ENCODE measurements at regions not wholly inside any gene's neighbourhood (a gene's known extent, or its start where the extent isn't known, plus 50 kb on each side); places are given as distances from the start of the nearest gene placed in this dataset.
"Not testable (repeated sequence)": the region's sequence is repeated elsewhere in the genome, so short reads cannot be mapped to it uniquely, and the experiment has no call there.

DNA sequence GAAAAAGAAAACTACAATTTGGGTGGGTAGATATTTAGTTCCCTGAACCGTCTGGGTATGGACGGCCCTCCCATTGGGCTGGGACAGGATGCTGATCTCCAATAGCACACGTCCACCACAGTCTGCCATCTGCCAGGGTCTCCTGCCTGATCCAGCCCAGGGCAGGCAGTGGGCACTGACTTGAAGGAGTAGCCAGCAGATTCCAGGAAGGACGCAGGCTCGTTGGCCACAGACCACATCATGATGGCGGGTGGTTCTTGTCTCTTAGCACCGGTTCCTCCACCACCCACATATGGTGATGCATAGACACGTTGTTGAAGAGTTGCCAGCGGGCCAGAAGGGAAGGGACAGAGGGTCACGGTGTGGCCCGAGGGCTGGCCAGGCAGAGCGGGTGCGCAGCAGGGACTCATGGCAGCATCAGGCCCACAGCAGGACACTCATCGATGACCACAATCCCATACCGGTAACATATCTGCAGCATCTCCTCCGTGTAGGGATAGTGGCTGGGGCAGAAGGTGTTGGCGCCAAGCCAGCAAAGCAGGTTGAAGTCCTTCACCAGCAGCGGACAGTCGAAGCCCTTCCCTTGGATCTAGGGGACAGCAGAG, 155.8 kb upstream of the FAM174A start:
- not testable (repeated sequence) for DNase-seq (ENCODE audit: low read depth)

DNA sequence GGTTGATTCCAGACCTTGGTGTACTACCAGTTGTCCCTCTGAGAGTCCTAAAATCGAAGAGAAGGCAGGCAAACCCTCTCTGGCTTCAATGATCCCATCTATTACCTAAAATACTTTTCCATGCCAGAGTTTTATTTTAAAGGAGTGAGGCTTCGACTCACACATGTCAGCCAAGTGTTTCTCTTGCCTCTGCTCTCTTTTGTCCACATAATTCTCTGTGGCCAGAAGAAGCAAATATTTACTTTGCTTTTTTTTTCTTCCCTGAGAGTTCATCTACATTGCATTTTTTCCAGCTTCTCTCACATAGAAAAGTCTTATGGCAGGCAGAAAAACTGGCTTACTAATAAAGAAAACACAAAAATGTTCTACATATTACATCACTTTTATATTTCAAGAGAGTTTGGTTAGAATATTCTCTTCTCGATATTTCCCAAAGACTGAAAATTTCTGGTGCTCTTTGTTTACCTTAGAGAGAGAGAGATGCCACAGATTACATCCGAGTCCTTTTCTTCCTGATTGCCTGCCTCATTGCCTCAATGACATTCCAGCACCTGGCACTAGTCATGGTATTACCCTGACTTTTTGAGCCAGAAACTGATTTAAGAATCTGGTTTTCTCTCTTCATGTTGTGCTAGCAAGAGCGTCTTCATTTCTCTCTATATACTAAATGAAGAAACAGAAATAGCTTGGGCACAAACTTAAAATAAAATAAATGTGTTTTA, 170.3 kb upstream of the FAM174A start:
- not testable (repeated sequence) for DNase-seq (ENCODE audit: low read depth)

DNA sequence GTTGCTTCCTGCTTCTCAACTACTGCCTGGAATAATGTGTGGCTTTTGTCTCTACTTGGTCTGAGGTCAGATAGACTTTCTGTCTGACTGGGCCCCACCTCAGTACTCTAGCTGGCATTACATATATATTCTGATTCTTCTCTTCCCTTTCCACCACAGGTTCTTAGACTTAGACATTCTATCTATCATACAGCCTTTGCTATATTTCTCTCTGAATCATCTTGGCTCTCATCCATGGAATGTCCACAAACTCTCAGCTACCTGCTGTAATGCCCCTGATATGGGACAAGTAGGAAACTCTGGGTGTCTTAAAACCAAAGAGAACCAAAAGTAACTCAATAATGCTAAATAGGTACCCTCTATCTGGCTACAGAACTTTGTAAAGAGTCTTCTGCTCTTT, 170.8 kb upstream of the FAM174A start:
- not testable (repeated sequence) for DNase-seq (ENCODE audit: low read depth)

DNA sequence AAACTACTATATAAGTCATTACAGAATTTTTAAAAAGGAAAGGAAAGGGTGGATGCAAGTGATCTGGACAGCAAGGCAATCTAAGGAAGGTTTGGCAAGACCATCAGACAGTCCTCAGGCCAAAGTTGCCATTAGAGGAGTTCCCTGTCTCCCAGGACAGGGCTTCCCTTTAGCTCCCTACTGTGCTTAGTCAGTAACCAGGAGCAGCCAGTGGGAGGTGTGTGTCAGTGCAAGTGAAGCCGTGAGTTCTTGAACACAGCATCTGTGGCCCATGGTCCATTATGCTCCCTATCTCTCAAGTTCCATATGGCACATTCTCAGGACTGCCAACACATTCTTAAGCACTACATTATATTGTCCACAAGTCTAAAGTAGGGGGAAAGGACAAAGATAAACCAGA, 175.2 kb upstream of the FAM174A start:
- DNase-seq (ENCODE audit: low read depth): not testable (repeated sequence)

DNA sequence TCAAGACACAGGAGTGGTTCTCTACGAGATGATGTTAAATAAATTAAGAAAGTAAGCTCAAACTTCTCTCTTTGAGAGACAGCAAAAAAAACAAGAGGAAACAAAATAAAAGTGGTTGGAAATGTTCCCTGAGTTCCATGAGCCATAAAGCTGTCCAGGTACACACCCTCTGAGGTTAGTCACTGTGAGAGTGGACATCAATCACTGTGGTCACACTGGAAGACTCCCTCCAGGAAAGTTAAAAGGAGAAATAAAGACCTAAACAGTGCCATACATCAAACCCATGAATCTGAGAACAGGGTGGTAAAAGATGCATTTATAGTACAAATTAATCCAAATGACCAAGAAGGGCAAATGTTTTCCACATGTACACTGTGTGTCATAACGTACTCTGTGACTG, 188.9 kb upstream of the FAM174A start:
- not testable (repeated sequence) for DNase-seq (ENCODE audit: low read depth)

DNA sequence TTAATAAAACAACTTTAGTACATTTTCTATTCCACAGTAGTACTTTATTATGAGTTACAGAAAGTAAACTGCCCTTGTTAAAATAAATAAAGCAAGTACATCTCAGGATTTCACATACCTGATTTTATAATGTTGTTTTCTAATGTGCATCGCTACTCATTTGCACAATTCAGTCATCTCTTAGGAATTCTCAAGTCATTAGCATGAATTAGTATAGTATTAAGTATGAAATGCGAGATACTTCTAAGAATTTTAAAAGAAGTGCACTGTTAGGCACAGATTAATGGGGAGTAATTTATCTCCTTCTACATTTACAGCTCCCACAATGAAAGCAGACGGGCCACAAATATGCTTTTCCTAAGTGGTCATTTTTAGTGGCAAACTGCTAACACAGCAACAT, 193.7 kb upstream of the FAM174A start:
- not testable (repeated sequence) for DNase-seq (ENCODE audit: low read depth)

DNA sequence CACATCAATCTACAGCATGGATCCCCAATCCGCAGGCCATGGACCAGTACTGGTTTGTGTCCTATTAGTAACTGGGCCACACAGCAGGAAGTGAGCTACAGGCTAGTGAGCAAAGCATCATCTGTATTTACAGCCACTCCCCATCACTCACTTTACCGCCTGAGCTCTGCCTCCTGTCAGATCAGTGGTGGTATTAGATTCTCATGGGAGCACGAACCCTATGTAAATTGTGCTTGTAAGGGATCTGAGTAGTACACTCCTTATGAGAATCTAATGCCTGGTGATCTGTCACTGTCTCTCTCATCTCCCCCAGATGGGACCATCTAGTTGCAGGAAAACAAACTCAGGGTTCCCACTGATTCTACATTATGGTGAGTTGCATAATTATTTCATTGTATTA, 212.7 kb upstream of the FAM174A start:
- DNase-seq (ENCODE audit: low read depth): no peak

DNA sequence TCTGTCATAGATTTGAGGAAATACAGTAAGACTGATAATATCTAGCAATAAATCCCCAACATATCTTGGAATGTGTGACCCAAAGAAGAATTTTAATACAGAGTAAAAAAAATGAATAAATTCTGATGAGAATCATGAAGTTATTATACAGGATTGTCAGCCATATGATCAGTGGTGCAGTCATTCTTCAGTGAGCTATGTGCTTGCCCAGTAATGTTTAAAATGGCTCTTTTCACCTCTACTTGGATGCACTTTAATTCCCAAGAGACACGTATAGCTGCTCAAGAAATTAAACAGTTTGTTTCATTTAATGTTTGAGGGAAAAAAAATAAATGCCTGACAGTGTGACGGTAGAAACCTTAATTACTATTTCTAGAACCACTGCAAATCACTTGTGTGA, 215.3 kb upstream of the FAM174A start:
- no peak for DNase-seq (ENCODE audit: low read depth)

DNA sequence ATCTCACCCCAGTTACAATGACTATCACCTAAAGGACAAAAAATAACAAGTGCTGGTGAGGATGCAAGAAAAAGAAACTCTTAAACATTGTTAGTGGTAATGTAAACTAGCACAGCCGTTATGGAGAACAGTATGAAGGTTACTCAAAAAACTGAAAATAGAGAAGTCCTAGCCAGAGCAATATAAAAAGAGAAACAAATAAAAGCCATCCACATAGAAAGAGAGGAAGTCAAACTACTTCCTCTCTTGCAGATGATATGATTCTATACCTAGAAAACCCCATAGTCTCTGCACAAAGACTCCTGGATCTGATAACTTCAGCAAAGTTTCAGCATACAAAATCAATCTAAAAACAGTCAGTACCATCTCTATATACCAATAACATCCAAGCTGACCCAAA, 221.5 kb upstream of the FAM174A start:
- no peak for DNase-seq (ENCODE audit: low read depth)

DNA sequence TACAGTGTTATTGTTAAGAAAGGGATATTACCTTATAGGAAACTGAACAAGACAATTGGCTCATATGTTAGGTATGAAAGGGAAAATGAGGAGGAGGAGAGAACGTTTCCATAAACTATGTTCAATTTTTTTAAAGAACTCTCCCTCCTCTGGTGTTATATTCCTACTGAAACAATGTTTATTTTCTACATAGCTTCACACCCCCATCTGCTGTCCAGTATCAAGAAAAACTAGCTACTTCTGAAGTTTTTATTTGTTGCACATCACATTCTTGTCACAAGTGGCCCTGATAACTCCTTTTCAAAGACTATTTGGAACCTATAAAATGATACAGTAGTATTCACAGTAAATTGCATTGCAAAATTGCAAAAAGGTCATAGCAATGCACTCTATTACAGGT, 223.4 kb upstream of the FAM174A start:
- no peak for DNase-seq (ENCODE audit: low read depth)

DNA sequence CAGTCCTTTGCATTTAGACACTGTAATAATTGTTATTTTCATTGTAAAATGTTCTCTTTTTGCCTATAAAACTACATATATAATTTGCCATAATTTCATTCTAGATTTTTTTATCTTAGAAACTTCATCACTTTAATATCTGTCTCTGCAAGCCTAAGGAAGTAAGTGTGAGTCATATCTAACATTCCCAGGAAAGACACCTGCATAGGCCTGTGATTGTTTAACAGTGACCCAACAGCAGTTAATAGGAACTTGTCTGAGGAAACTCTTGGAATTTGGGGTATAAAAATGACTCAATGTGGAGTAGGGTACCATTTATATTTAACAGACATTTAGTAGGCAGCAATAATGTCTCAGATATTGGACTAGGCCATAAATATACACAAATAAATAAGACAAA, 229.2 kb upstream of the FAM174A start:
- no peak for DNase-seq (ENCODE audit: low read depth)

DNA sequence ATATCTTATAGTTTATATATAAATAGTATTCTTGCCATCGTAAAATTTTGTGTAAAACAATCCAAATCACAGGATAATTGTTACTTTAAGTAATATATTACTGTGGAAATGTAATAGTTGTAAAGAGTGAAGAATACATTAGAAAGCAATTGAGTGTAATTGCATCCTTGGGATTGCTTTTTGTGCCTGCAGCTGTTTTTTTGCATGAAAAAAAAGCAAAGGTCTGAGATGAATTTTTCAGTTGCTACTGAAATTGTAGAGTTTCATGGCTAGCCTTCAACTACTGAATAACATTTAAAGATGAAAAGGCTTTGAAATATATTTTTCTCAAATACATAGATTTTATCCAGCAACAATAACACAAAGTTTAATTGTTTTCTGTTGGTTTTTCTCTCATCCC, 232.0 kb upstream of the FAM174A start:
- no peak for DNase-seq (ENCODE audit: low read depth)

DNA sequence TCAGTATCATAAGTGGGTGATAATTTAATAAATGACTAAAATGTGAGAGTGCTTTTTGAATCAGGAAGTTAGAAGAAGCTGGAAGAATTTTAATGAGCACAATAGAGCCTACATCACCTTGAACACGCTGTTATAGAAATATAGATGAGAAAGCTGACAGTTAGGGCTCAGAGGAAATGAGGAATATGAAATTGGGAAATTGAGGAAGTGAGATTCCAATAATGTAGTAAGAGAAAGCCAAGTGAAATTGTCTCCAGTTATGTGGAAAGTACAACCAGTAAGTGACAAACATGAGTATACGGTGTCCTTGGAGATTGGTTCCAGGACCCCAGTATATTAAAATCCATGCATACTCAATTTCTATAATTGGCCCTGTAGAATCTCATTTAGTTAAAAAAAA, 235.9 kb upstream of the FAM174A start:
- no peak for DNase-seq (ENCODE audit: low read depth)

DNA sequence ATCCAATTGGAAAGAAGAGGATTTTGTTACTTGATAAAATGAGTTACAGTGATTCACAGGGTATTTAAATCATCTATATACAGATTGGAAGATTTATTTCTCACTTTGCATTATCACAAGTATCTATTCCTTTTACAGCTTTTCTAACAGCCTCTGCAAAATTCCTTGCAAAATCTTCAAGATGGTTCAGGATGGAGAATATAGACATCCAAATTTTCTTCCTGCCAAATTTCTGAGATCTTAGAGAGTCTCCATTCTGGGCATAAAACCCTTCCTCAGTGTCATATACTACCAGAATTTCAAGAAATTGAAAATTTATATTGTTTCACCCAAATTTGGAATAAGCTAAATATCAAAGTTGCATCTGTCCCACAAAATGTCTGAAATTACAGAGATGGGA, 259.1 kb upstream of the FAM174A start:
- no peak for DNase-seq (ENCODE audit: low read depth)

DNA sequence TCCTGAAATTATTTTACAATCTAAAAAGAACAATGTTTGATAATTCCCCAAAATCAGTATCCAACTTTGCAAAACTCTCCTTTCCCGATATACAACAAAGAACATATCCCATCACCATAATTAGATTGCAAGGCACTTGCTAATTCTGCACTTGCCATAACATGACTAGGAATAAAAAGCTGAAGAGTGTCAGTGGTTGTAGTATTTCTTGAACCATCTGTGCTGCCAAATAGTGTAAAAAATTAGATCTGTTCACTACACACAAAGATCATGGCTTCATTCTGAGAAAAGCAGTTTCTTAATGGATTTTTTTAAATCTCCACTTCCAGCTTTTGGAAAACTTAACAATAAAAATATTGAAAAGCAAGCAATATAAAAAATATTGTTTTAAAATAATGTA, 259.5 kb upstream of the FAM174A start:
- no peak for DNase-seq (ENCODE audit: low read depth)

DNA sequence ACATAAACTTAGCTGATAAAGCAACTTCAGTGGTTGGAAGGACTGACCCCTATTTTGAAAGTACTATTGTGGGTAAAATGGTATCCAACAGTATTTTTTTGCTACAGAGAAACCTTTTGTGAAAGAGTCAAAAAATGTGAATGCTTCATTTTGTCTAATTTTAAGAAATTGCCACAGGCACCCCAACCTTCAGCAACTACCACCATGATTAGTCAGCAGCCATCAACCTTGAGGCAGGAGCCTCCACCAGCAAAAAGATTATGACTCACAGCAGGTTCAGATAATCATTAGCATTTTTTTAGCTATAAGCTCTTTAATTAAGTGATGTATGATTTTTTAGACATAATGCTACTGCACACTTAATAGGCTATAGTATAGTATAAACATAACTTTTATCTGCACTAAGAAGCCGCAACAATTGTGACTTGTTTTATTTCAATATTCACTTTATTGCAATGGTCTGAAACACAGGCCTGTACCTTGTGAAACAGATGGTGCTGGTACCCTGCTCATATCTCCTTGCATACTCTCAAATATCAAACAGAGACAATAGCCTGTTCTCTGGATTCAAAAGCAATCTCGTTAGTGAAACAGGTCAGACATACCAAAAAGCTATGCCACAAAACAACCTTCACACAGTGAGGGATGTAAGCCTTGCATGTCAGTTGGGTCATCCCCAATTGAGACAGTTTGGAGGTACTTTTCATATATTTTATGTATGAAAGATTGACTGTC, 261.2 kb upstream of the FAM174A start:
- DNase-seq (ENCODE audit: low read depth): no peak

DNA sequence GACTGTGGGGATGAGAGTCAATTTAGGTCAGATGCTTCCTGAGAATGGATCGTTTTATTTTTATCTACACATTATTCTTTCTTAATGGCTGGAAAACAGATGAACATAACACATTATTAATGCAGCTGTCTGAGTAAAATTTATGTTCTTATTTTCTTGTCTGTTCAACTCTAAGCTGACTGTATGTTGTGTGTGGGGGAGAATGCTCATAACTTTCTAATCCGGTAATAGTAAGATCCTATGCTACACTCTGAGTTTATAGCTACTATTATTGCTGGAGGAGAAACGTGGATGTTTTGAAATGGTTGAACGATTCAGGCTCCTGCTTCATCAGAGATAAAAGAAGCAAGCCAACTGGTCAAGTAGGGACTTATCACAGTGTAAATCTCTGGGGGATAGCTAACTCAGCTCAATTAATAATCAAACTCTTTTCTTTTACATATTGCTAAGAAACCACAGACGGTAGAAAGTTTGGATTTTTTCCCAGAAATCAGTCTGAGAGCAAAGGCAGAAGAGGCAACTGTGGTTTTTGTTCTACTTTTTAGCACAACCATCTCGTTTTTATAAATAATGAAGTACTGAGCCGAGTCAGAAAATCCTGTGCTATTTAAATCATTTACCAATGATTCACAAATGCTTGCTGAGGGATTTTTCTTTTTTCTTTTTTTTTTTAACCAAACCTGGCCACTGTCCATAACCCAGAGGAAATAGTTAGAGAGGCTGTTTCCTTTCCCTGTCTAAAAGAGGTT, 265.0 kb upstream of the FAM174A start:
- no peak for DNase-seq (ENCODE audit: low read depth)

DNA sequence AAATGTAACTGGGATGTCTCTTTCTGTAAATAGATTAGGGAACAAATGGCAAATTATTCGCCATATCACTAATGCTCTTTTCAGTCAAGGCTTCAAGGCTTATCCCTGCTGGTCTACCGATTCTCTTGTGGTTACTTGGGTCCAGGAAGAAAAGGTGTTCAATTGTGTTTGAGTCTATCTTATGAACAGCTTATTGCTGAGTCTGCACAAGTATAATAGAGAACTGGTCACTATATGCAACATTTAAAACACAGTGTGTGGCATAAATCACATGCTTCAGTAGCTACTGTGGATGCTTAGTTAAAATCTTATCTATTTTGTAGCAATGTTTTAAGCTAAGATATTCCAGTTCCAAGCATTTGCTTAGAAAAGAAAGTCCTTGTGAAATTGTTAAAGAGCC, 274.2 kb upstream of the FAM174A start:
- no peak for DNase-seq (ENCODE audit: low read depth)

DNA sequence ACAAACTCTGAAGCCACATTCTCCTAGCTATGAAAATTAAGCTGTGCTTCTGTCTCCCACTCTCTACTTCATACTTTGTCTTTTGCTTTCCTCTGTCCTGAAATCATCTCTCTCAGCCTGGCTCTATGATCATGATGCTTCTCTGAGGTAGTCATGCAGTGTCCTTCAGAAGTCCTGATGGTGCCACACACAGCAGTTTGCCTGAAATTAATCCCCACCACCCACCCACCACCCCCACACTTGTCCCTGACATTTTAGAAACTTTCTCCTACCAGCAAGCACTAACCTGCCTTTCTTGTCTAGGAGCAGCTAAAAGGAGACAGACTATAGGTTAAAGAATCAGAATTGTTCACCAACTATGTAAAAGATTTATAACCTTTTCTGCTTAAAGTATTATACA, 282.2 kb upstream of the FAM174A start:
- no peak for DNase-seq (ENCODE audit: low read depth)

DNA sequence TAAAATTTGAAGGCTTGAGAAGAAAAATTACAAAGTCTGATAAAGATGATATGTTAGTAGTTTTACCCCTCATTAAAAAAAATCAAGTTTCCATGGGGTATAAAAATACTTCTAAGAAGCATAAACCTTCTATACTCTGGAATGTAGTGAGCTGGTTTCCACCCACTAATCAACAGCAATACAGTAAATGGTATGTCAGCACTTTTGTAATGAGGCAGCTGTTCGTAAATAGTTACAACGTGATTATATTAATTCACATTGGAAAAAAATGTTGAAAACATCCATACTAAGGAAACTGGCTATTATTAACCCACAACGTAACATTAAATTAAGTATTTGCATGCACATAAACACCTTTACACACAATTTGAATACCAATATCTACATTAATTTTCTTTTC, 283.1 kb upstream of the FAM174A start:
- no peak for DNase-seq (ENCODE audit: low read depth)

DNA sequence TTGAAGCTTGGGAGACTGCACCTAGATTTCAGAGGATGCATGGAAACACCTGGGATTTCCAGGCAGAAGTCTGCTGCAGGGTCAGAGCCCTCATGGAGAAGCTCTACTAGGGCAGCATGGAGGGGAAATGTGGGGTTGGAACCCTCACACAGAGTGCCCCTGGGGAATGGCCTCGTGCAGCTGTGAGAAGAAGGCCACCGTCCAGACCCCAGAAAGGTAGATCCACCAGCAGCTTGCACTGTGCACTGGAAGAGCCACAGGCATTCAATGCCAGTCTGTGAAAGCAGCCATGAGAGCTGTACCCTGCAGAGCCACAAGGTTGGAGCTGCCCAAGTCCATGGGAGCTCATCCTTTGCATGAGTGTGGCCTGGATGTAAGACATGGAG, 285.3 kb upstream of the FAM174A start:
- DNase-seq (ENCODE audit: low read depth): no peak

DNA sequence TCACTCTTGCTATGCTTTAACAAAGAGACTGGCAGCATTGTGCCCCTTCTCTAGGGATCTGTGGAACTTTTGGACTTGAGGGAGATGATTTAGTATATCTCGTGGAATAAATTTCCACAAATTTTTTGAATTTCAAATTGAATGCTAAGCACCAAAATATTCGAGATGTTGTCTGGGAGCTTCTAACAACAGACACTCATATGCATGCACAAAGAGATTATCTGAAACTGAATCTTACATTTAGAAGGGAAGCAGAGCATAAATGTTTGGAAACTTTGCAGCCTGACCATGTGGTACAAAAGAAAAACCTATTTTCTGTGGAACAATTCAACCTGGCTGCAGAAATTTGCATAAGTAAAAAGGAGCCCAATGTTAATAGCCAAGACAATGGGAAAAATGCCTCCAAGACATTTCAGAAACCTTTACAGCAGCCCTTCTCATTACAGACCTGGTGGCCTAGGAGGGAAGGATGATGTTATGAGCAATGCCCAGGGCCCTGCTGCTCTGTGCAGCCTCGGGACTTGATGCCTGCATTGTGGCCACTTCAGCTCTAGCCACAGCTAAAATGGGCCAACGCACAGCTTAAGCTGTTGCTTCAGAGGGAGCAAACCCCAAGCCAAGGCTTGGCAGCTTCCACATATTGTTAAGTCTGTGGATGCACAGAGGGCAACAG, 285.8 kb upstream of the FAM174A start:
- no peak for DNase-seq (ENCODE audit: low read depth)
